DMS79 (cell line): ENCODE measurements at regions not wholly inside any gene's neighbourhood (a gene's known extent, or its start where the extent isn't known, plus 50 kb on each side); places are given as distances from the start of the nearest gene placed in this dataset.

ENCODE experiments used
- DNase-seq: peaks from one replicate; lab custom pipeline; 2025; lab: John Stamatoyannopoulos, UW

GRCh38 chr6:169165561-169166300 is 87.9 kb downstream of the THBS2 start:
- no peak for DNase-seq

- DNase-seq, result no peak
Observed at GRCh38 chr6:169164986-169165385, 88.7 kb downstream of the THBS2 start.

- DNase-seq, result no peak
Observed at GRCh38 chr6:169164451-169164850, 89.2 kb downstream of the THBS2 start.

- DNase-seq, result no peak
Observed at GRCh38 chr6:169163411-169163901, 90.2 kb downstream of the THBS2 start.

GRCh38 chr6:169162752-169163407 is 90.8 kb downstream of the THBS2 start:
- no peak for DNase-seq

GRCh38 chr6:169162249-169162648 is 91.4 kb downstream of the THBS2 start:
- DNase-seq, result no peak

GRCh38 chr6:169161572-169162167 is 92.0 kb downstream of the THBS2 start:
- DNase-seq, result no peak

- no peak for DNase-seq
Observed at GRCh38 chr6:169160855-169161560, 92.6 kb downstream of the THBS2 start.

- DNase-seq, result no peak
Observed at GRCh38 chr6:169160091-169160854, 93.4 kb downstream of the THBS2 start.

- no peak for DNase-seq
Observed at GRCh38 chr6:169159331-169159730, 94.3 kb downstream of the THBS2 start.

- no peak for DNase-seq
Observed at GRCh38 chr6:169158691-169159090, 95.0 kb downstream of the THBS2 start.

- DNase-seq, result no peak
Observed at GRCh38 chr6:169158174-169158573, 95.5 kb downstream of the THBS2 start.

GRCh38 chr6:169157197-169158148 is 96.2 kb downstream of the THBS2 start:
- no peak for DNase-seq

- no peak for DNase-seq
Observed at GRCh38 chr6:169156793-169157147, 96.9 kb downstream of the THBS2 start.

GRCh38 chr6:169156108-169156792 is 97.4 kb downstream of the THBS2 start:
- DNase-seq, result no peak

- DNase-seq, result no peak
Observed at GRCh38 chr6:169155481-169155880, 98.2 kb downstream of the THBS2 start.

- DNase-seq, result no peak
Observed at GRCh38 chr6:169153401-169153800, 100.2 kb downstream of the THBS2 start.

- DNase-seq, result no peak
Observed at GRCh38 chr6:169146521-169146920, 107.1 kb downstream of the THBS2 start.

GRCh38 chr6:169145991-169146501 is 107.6 kb downstream of the THBS2 start:
- no peak for DNase-seq

GRCh38 chr6:169145496-169145895 is 108.2 kb downstream of the THBS2 start:
- no peak for DNase-seq
